Cardiac muscle cell (in vitro differentiated cells and primary cell): ENCODE measurements at regions not wholly inside any gene's neighbourhood (a gene's known extent, or its start where the extent isn't known, plus 50 kb on each side); places are given as distances from the start of the nearest gene placed in this dataset.

Source experiments
- DNase-seq, 2 donors: peaks; one replicate each; pipeline versions ENCODE4 v3.0.0 to v3.0.0-alpha.2; 2010 to 2017; ENCODE audit warnings: low read depth in 1 of 2, low spot score in 1 of 2
- H3K27ac ChIP-seq: fragments of 200-600 bp; sonication (generic); 2 replicates; pipeline ENCODE4 v1.5.1; 2016
- H3K27me3 ChIP-seq: fragments of 200-600 bp; sonication (generic); 2 replicates; pipeline ENCODE4 v1.6.0; 2016; ENCODE audit warnings: control low read depth
- H3K36me3 ChIP-seq: fragments of 200-600 bp; sonication (generic); 2 replicates; pipeline ENCODE4 v1.5.1; 2016; ENCODE audit warnings: control low read depth
- H3K4me1 ChIP-seq: fragments of 200-600 bp; sonication (generic); 2 replicates; pipeline ENCODE4 v1.8.1; 2017; ENCODE audit warnings: low read depth, mild to moderate bottlenecking, mixed run types
- H3K4me3 ChIP-seq: fragments of 200-600 bp; sonication (generic); 2 replicates; pipeline ENCODE4 v1.5.1; 2016; ENCODE audit warnings: mild to moderate bottlenecking
- H3K9me3 ChIP-seq: fragments of 200-600 bp; sonication (generic); 2 replicates; pipeline ENCODE4 v1.5.1; 2017; ENCODE audit warnings: low read depth, mild to moderate bottlenecking, control low read depth
- CTCF ChIP-seq: IDR thresholded peaks from 2 replicates; pipeline ENCODE4 v1.5.1; 2012; ENCODE audit warnings: low read depth, mild to moderate bottlenecking, low read length

- DNase-seq: peak in 1 of 2 donors; percentile 56
- Histone ChIP-seq H3K4me1 (no peaks in the 10 kb centered on the region), H3K36me3 (no peaks in the 10 kb centered on the region), H3K27ac (no peak overlapping the region), H3K27me3 (no peaks in the 10 kb centered on the region), H3K4me3 (no peak overlapping the region), H3K9me3 (no peaks in the 10 kb centered on the region)
- TF ChIP-seq CTCF: peak; percentile 39
Measured at GRCh38 chr9:106648799-106649198, 214.2 kb upstream of the ZNF462 start.

- Histone ChIP-seq H3K4me3 (no peak overlapping the region), H3K27ac (no peak overlapping the region), H3K4me1 (no peaks in the 10 kb centered on the region), H3K9me3 (no peaks in the 10 kb centered on the region), H3K27me3 (no peaks in the 10 kb centered on the region), H3K36me3 (no peaks in the 10 kb centered on the region)
- TF ChIP-seq CTCF: no peak
- DNase-seq: no peak
Measured at GRCh38 chr9:106649664-106650063, 213.3 kb upstream of the ZNF462 start.

GRCh38 chr9:106653213-106653612 is 209.8 kb upstream of the ZNF462 start:
- H3K4me1 ChIP-seq: no peaks in the 10 kb centered on the region
- H3K4me3 ChIP-seq: no peak overlapping the region
- TF ChIP-seq CTCF: no peak
- peak in 1 of 2 donors; percentile 42 for DNase-seq
- H3K9me3 ChIP-seq: no peaks in the 10 kb centered on the region
- H3K27me3 ChIP-seq: no peaks in the 10 kb centered on the region
- no peaks in the 10 kb centered on the region for H3K36me3 ChIP-seq
- no peak overlapping the region for H3K27ac ChIP-seq

GRCh38 chr9:106655966-106656365 is 207.0 kb upstream of the ZNF462 start:
- Histone ChIP-seq H3K4me1 (no peaks in the 10 kb centered on the region), H3K27ac (no peak overlapping the region), H3K9me3 (no peaks in the 10 kb centered on the region), H3K4me3 (no peak overlapping the region), H3K36me3 (no peaks in the 10 kb centered on the region), H3K27me3 (no peaks in the 10 kb centered on the region)
- DNase-seq: no peak
- no peak for TF ChIP-seq CTCF

- Histone ChIP-seq H3K4me1 (no peaks in the 10 kb centered on the region), H3K27me3 (no peaks in the 10 kb centered on the region), H3K27ac (no peak overlapping the region), H3K4me3 (no peak overlapping the region), H3K36me3 (no peaks in the 10 kb centered on the region), H3K9me3 (no peaks in the 10 kb centered on the region)
- no peak for TF ChIP-seq CTCF
- DNase-seq: no peak
Measured at GRCh38 chr9:106657926-106658325, 205.0 kb upstream of the ZNF462 start.

GRCh38 chr9:106668534-106668933 is 194.4 kb upstream of the ZNF462 start:
- no peak for DNase-seq
- Histone ChIP-seq H3K27me3 (no peaks in the 10 kb centered on the region), H3K9me3 (no peaks in the 10 kb centered on the region), H3K4me3 (no peak overlapping the region), H3K36me3 (no peaks in the 10 kb centered on the region), H3K4me1 (no peaks in the 10 kb centered on the region), H3K27ac (no peak overlapping the region)
- TF ChIP-seq CTCF: no peak
